AG04450 (cell line): ENCODE measurements at regions not wholly inside any gene's neighbourhood (a gene's known extent, or its start where the extent isn't known, plus 50 kb on each side); places are given as distances from the start of the nearest gene placed in this dataset.

Experiments used
- CTCF ChIA-PET: fragments of 300-600, 350-600 bp; formaldehyde crosslinking; extraction: SDS; loops from one replicate; lab custom pipeline; 2022; ENCODE audit warnings: antibody characterized with exemption, inconsistent platforms; lab: Charles Lee
- POLR2A ChIA-PET: fragments of 350-600 bp; formaldehyde crosslinking; extraction: SDS; loops from one replicate; lab custom pipeline; 2021; ENCODE audit warnings: antibody characterized with exemption, inconsistent platforms; lab: Yijun Ruan, JAX
- DNase-seq: peaks from one replicate; pipeline ENCODE4 v3.0.0-alpha.2; 2011; ENCODE audit warnings: low read depth, low spot score
- H3K27ac ChIP-seq: one replicate; pipeline ENCODE4 v1.5.1; 2012; ENCODE audit warnings: low read depth, low read length, control low read depth
- H3K27me3 ChIP-seq: one replicate; pipeline ENCODE4 v1.6.0; 2012; ENCODE audit warnings: low read length; ENCODE audit not compliant: control insufficient read depth, insufficient read depth
- H3K4me3 ChIP-seq: 2 replicates; pipeline ENCODE4 v1.5.1; 2011; ENCODE audit warnings: mild to moderate bottlenecking, low read depth, low read length, control low read depth
- H3K9me3 ChIP-seq: 2 replicates; pipeline ENCODE4 v1.5.1; 2012; ENCODE audit warnings: low read length; ENCODE audit not compliant: control insufficient read depth, insufficient read depth
- TF ChIP-seq, protein P1 (sequence below): IDR thresholded peaks from 2 replicates; pipeline ENCODE4 v1.5.1; 2011; ENCODE audit warnings: low read depth, low read length, control low read depth, inconsistent platforms

DNA sequence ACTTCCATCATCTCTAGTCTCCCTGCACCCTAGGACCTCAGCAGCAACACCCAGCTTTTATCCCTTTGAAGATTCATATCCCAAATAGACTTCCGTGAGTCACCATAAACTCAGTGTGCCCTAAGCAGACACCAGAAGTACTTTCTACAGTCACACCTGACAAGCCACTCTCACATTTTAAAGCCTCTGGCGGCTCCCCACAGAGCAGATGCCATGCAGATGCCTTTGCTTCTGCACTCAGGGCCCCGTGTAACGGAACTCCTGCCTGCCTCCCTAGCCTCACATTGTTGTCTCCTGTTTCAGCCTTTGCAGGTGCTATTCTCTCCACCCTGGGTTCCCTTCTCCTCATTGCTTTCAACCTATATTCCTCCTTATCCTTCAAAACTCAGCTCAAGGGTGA lies 155.5 kb upstream of the SLC24A5 start:
- H3K9me3 ChIP-seq = no peaks in the 10 kb centered on the region
- CTCF ChIA-PET = interaction anchor here (1.1 kb wide), 1 partner anchor 769 kb away, joined by 3 read pairs; no protein-coding TSS in a partner anchor
- H3K27me3 ChIP-seq = peaks cover 3% of the 10 kb centered on the region
- no peak overlapping the region for H3K4me3 ChIP-seq
- DNase-seq = no peak
- TF ChIP-seq, protein P1, sequence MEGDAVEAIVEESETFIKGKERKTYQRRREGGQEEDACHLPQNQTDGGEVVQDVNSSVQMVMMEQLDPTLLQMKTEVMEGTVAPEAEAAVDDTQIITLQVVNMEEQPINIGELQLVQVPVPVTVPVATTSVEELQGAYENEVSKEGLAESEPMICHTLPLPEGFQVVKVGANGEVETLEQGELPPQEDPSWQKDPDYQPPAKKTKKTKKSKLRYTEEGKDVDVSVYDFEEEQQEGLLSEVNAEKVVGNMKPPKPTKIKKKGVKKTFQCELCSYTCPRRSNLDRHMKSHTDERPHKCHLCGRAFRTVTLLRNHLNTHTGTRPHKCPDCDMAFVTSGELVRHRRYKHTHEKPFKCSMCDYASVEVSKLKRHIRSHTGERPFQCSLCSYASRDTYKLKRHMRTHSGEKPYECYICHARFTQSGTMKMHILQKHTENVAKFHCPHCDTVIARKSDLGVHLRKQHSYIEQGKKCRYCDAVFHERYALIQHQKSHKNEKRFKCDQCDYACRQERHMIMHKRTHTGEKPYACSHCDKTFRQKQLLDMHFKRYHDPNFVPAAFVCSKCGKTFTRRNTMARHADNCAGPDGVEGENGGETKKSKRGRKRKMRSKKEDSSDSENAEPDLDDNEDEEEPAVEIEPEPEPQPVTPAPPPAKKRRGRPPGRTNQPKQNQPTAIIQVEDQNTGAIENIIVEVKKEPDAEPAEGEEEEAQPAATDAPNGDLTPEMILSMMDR = no peak
- POLR2A ChIA-PET = no interaction called here
- H3K27ac ChIP-seq = no peak overlapping the region

DNA sequence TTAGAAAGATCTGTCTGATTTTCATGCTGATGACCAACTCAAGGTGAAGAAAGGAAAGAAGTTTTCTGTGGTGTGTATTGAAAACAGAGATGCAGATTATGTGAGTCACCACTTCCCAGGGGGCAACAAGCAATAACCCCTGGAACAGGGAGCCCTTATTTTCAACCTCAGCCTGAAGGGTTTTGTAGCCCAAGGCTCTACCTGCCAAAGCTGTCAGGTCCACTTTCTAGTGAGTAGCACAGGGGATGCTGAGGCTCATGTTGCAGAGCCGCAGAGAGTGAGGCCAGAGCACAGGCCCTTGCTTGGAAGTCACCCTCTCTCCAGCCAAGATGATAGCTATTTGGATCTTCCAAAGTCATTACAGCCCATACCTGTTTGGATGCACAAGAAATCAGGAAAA lies 152.2 kb upstream of the SLC24A5 start:
- no peak for DNase-seq
- no peak overlapping the region for H3K27ac ChIP-seq
- H3K4me3 ChIP-seq = no peak overlapping the region
- CTCF ChIA-PET = no interaction called here
- no peaks in the 10 kb centered on the region for H3K9me3 ChIP-seq
- TF ChIP-seq, protein P1 = no peak
- H3K27me3 ChIP-seq = peaks cover 3% of the 10 kb centered on the region
- POLR2A ChIA-PET = no interaction called here

DNA sequence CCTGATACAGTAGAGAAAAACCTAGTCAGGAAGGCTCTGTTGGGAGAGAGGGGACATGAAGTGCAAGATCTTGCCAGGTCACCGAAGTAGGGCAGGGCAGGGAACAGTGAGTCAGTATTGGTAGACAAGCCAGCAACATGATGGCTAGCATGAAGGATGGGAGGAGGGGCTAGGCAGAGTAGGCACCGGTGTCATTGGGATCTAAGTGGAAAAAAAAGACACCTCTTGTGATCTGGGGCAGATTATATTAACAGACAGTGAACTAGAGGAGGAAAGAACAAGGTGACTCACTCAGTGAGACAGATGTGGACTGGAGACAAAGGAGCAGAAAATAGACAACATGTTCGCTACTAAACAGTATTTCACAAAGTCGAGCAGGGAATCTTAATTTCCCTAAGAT lies 149.2 kb upstream of the SLC24A5 start:
- Histone ChIP-seq H3K4me3 (no peak overlapping the region), H3K27me3 (peaks cover 3% of the 10 kb centered on the region), H3K9me3 (no peaks in the 10 kb centered on the region), H3K27ac (no peak overlapping the region)
- POLR2A ChIA-PET = no interaction called here
- CTCF ChIA-PET = no interaction called here
- TF ChIP-seq, protein P1 = no peak
- no peak for DNase-seq

- H3K27ac ChIP-seq = no peak overlapping the region
- H3K4me3 ChIP-seq = no peak overlapping the region
- peaks cover 3% of the 10 kb centered on the region for H3K27me3 ChIP-seq
- ChIA-PET POLR2A (no interaction called here), CTCF (interaction anchor here (0.5 kb wide), 1 partner anchor 99 kb away, joined by 3 read pairs; no protein-coding TSS in a partner anchor)
- no peaks in the 10 kb centered on the region for H3K9me3 ChIP-seq
- no peak for DNase-seq
- TF ChIP-seq, protein P1 = no peak
These were observed 148.1 kb upstream of the SLC24A5 start for GRCh38 chr15:47972738-47973137.

DNA sequence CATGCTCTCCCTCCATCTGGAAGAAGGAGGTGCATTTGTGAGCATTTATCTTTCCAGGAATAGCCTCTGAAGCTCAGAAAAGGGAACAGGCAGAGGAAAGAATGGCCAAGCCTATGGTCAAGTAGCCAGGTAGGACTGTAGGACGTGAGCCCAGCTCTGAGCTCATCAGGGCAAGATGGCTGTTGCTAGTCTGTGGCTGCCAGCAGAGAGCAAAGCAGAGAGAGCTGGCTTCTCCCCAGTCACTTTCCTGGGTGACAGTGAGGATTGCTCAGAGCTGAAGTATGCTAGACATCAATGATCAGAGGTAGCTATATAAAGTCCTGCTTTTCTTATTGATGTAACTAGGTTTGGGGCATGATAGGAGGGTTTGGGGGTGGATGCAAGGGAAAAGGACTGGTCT lies 146.1 kb upstream of the SLC24A5 start:
- ChIA-PET CTCF (no interaction called here), POLR2A (no interaction called here)

More for the DNA sequence above, 146.1 kb upstream of the SLC24A5 start:
- Histone ChIP-seq H3K4me3 (no peak overlapping the region), H3K27me3 (no peaks in the 10 kb centered on the region), H3K27ac (no peak overlapping the region), H3K9me3 (no peaks in the 10 kb centered on the region)
- TF ChIP-seq, protein P1 = no peak
- DNase-seq = no peak
